AG04449 (cell line): ENCODE measurements at regions not wholly inside any gene's neighbourhood (a gene's known extent, or its start where the extent isn't known, plus 50 kb on each side); places are given as distances from the start of the nearest gene placed in this dataset.

Source experiments
- CTCF ChIA-PET: fragments of 350-600 bp; formaldehyde crosslinking; extraction: SDS; loops from one replicate; lab custom pipeline; 2021; ENCODE audit warnings: antibody characterized with exemption; lab: Yijun Ruan, JAX
- POLR2A ChIA-PET: fragments of 400-600, 350-600 bp; formaldehyde crosslinking; extraction: SDS; loops from one replicate; lab custom pipeline; 2020; ENCODE audit warnings: antibody characterized with exemption, inconsistent platforms; lab: Yijun Ruan, JAX
- DNase-seq: peaks from one replicate; pipeline ENCODE4 v3.0.0-alpha.2; 2010; ENCODE audit warnings: low read depth, low spot score
- H3K4me3 ChIP-seq: 2 replicates; pipeline ENCODE4 v1.5.1; 2011; ENCODE audit warnings: low read depth, mild to moderate bottlenecking, control low read depth, low read length
- CTCF ChIP-seq: IDR thresholded peaks from one replicate; pipeline ENCODE4 v1.5.1; 2011; ENCODE audit warnings: mild to moderate bottlenecking, moderate library complexity, low read length, control low read depth, inconsistent platforms; ENCODE audit not compliant: insufficient read depth; ENCODE audit errors: missing control alignments

GRCh38 chr2:59857109-59857508 lies 696.3 kb downstream of the BCL11A start:
- no peak overlapping the region for H3K4me3 ChIP-seq
- ChIA-PET CTCF (no interaction called here), POLR2A (no interaction called here)
- no peak for DNase-seq
- no peak for TF ChIP-seq CTCF

GRCh38 chr2:59856391-59856790 lies 697.1 kb downstream of the BCL11A start:
- ChIA-PET POLR2A (no interaction called here), CTCF (no interaction called here)
- TF ChIP-seq CTCF: no peak
- H3K4me3 ChIP-seq: no peak overlapping the region
- DNase-seq: no peak

- POLR2A ChIA-PET: no interaction called here
- CTCF ChIA-PET: no interaction called here
- DNase-seq: no peak
- no peak for TF ChIP-seq CTCF
- H3K4me3 ChIP-seq: no peak overlapping the region
Observed at GRCh38 chr2:59853032-59853431, 700.4 kb downstream of the BCL11A start.

GRCh38 chr2:59851836-59852475 lies 701.5 kb downstream of the BCL11A start:
- POLR2A ChIA-PET: no interaction called here
- DNase-seq: no peak
- TF ChIP-seq CTCF: no peak
- H3K4me3 ChIP-seq: no peak overlapping the region
- CTCF ChIA-PET: no interaction called here

GRCh38 chr2:59850554-59850953 lies 702.9 kb downstream of the BCL11A start:
- DNase-seq: no peak
- POLR2A ChIA-PET: no interaction called here
- no peak overlapping the region for H3K4me3 ChIP-seq
- CTCF ChIA-PET: no interaction called here
- TF ChIP-seq CTCF: no peak

GRCh38 chr2:59833941-59834340 lies 719.5 kb downstream of the BCL11A start:
- DNase-seq: no peak
- POLR2A ChIA-PET: no interaction called here
- H3K4me3 ChIP-seq: no peak overlapping the region
- CTCF ChIA-PET: no interaction called here
- TF ChIP-seq CTCF: no peak
